HepG2 (cell line): ENCODE measurements at regions not wholly inside any gene's neighbourhood (a gene's known extent, or its start where the extent isn't known, plus 50 kb on each side); places are given as distances from the start of the nearest gene placed in this dataset.

Experiments used
- ATAC-seq: fragments of 200-7000 bp; cut with Tn5 transposase; 3 replicates; pipeline ENCODE4 v1.9.1; 2020; ENCODE audit warnings: mild to moderate bottlenecking, moderate library complexity
- BruUV-seq: library from RNA; stranded (reverse); fragments of 400-500 nt; replicated peaks from 2 replicates; lab custom pipeline; 2021; lab: Mats Ljungman, UMichigan
- CTCF ChIA-PET: fragments of 300-600 bp; formaldehyde crosslinking; extraction: SDS; loops from one replicate; lab custom pipeline; 2021; ENCODE audit warnings: low total read pairs, inconsistent platforms, low intra/inter-chr PET ratio; lab: Yijun Ruan, JAX
- POLR2A ChIA-PET: fragments of 350-600 bp; sonication (Branson Sonifier 250); formaldehyde crosslinking; loops from one replicate; lab custom pipeline; 2020; ENCODE audit warnings: antibody characterized with exemption, inconsistent platforms; lab: Yijun Ruan, JAX
- DNase-seq: peaks from one replicate; pipeline ENCODE4 v3.0.0-alpha.2; 2015; ENCODE audit warnings: low spot score
- FAIRE-seq: peaks from 3 replicates; lab custom pipeline; 2011; peaks lifted over from hg19 to GRCh38; lab: Jason Lieb, UNC
- H2AFZ ChIP-seq: one replicate; pipeline ENCODE4 v1.6.1; 2011; ENCODE audit warnings: low read length, inconsistent platforms
- H3K27ac ChIP-seq: fragments of 300-600 bp; 3 replicates; pipeline ENCODE4 v1.8.0; 2011; ENCODE audit warnings: mixed run types, mild to moderate bottlenecking, mixed read lengths, low read length, inconsistent platforms; ENCODE audit not compliant: insufficient read depth; ENCODE audit errors: extremely low read length
- H3K27me3 ChIP-seq, 2 experiments: fragments of 200-600 bp in 1 of 2; 2 replicates in 1 of 2; 3 replicates in 1 of 2; pipeline versions ENCODE4 v1.6.0 to v1.8.0; 2011; ENCODE audit warnings: low read length in 2 of 2, mild to moderate bottlenecking in 2 of 2, moderate library complexity in 2 of 2, inconsistent platforms in 1 of 2; ENCODE audit not compliant: insufficient read depth in 2 of 2, control insufficient read depth in 1 of 2
- H3K36me3 ChIP-seq, 2 experiments: fragments of 200-600 bp in 1 of 2; replicated peaks in 1 of 2; 2 replicates in 1 of 2; 3 replicates in 1 of 2; pipeline versions ENCODE4 v1.5.1 to v1.8.0; 2011; ENCODE audit warnings: low read length in 2 of 2, inconsistent platforms in 1 of 2; ENCODE audit not compliant: insufficient read depth in 2 of 2, control insufficient read depth in 1 of 2
- H3K4me1 ChIP-seq: 2 replicates; pipeline ENCODE4 v1.5.1; 2012; ENCODE audit warnings: low read length, inconsistent platforms; ENCODE audit not compliant: insufficient read depth
- H3K4me2 ChIP-seq: 2 replicates; pipeline ENCODE4 v1.6.0; 2011; ENCODE audit warnings: low read depth, low read length, inconsistent platforms
- H3K4me3 ChIP-seq, 3 experiments: fragments of 200-600 bp in 1 of 3; sonication (generic), shearing (Covaris generic) in 1 of 3; replicated peaks in 1 of 3; 2 replicates each; pipeline ENCODE4 v1.5.1; 2011 to 2016; ENCODE audit warnings: low read length in 3 of 3, inconsistent platforms in 2 of 3, low read depth in 2 of 3, mild to moderate bottlenecking in 2 of 3, control low read depth in 1 of 3, mixed read lengths in 1 of 3; ENCODE audit not compliant: insufficient read depth in 1 of 3
- H3K79me2 ChIP-seq: one replicate; pipeline ENCODE4 v1.6.1; 2011; ENCODE audit warnings: low read length, inconsistent platforms; ENCODE audit not compliant: insufficient read depth
- H3K9ac ChIP-seq: 2 replicates; pipeline ENCODE4 v1.6.0; 2011; ENCODE audit warnings: mild to moderate bottlenecking, low read depth, low read length, inconsistent platforms; ENCODE audit not compliant: insufficient read depth
- H3K9me3 ChIP-seq: 2 replicates; pipeline ENCODE4 v1.5.1; 2012; ENCODE audit warnings: mild to moderate bottlenecking, low read length
- H4K20me1 ChIP-seq: 2 replicates; pipeline ENCODE4 v1.6.0; 2011; ENCODE audit warnings: inconsistent platforms, mild to moderate bottlenecking, low read length, moderate library complexity; ENCODE audit not compliant: insufficient read depth
- CBX5 ChIP-seq: sonication (generic); formaldehyde crosslinking; IDR thresholded peaks from 2 replicates; pipeline ENCODE4 v1.4.0; 2020; ENCODE audit warnings: missing genetic modification reagents, borderline replicate concordance
- LCORL ChIP-seq, 2 experiments: fragments of 450-650 bp in 1 of 2; sonication (generic) in 1 of 2; formaldehyde crosslinking in 1 of 2; IDR thresholded peaks; 2 replicates each; pipeline versions ENCODE4 v1.5.0 to v1.6.1; 2017 to 2020; ENCODE audit warnings: antibody characterized with exemption in 1 of 2, missing genetic modification reagents in 1 of 2
- MLLT10 ChIP-seq: sonication (generic); formaldehyde crosslinking; IDR thresholded peaks from 2 replicates; pipeline ENCODE4 v1.4.0; 2020; ENCODE audit warnings: missing genetic modification reagents
- PBX2 ChIP-seq: IDR thresholded peaks from 2 replicates; pipeline ENCODE4 v1.6.1; 2016; ENCODE audit warnings: control low read depth
- PRDM4 ChIP-seq: sonication (generic); formaldehyde crosslinking; IDR thresholded peaks from 2 replicates; pipeline ENCODE4 v1.9.0; 2021; ENCODE audit warnings: missing genetic modification reagents, borderline replicate concordance
- SNAI1 ChIP-seq: sonication (generic); formaldehyde crosslinking; IDR thresholded peaks from 2 replicates; pipeline ENCODE4 v1.5.0; 2020; ENCODE audit warnings: mild to moderate bottlenecking, missing genetic modification reagents, borderline replicate concordance
- SRSF1 ChIP-seq: fragments of 200-400 bp; formaldehyde crosslinking; optimal IDR thresholded peaks from 2 replicates; pipeline ENCODE3; 2017; ENCODE audit warnings: mild to moderate bottlenecking, low read depth, low read length, moderate library complexity
- ZBTB37 ChIP-seq: sonication (generic); formaldehyde crosslinking; IDR thresholded peaks from 2 replicates; pipeline ENCODE4 v1.4.0; 2020; ENCODE audit warnings: mild to moderate bottlenecking, missing genetic modification reagents
- ZFP36 ChIP-seq: fragments of 150-350 bp; IDR thresholded peaks from 2 replicates; pipeline ENCODE4 v1.6.1; 2018; ENCODE audit warnings: borderline replicate concordance, low read length, low read depth; ENCODE audit not compliant: partially characterized antibody
- ZNF256 ChIP-seq: sonication (generic); formaldehyde crosslinking; conservative IDR thresholded peaks from 2 replicates; pipeline ENCODE4 v1.4.0; 2020; ENCODE audit warnings: missing genetic modification reagents
- ZNF710 ChIP-seq: sonication (generic); formaldehyde crosslinking; IDR thresholded peaks from 2 replicates; pipeline ENCODE4 v1.5.0; 2020; ENCODE audit warnings: mild to moderate bottlenecking, missing genetic modification reagents, borderline replicate concordance
- WGBS: methylation state at CpG from one replicate; pipeline ENCODE4 v1.1.6; 2017; ENCODE audit warnings: low lambda C conversion rate; 5-methylcytosine and 5-hydroxymethylcytosine counted together
- in situ Hi-C: cut with HindIII; loops from 2 replicates; pipeline ENCODE4 v1.10.0; 2017; ENCODE audit warnings: low pct_unique_long_range_greater_than_20kb; ENCODE audit not compliant: extremely low pct_ligation_motif_present
- intact Hi-C: fragments of 100-400 bp; cut with micrococcal nuclease; formaldehyde crosslinking; loops from one replicate; pipeline ENCODE4 v1.10.0; 2022; ENCODE audit not compliant: unreplicated experiment

GRCh38 chr20:39163993-39164392 lies 201.8 kb downstream of the DHX35 start:
- DNase-seq (no peak), FAIRE-seq (no peak), ATAC-seq (no peak)
- no TSS peak for BruUV-seq
- Histone ChIP-seq H3K36me3 (no peaks in the 10 kb centered on the region), H3K4me2 (no peak overlapping the region), H3K4me1 (no peaks in the 10 kb centered on the region), H3K79me2 (no peaks in the 10 kb centered on the region), H4K20me1 (no peaks in the 10 kb centered on the region), H3K9me3 (no peaks in the 10 kb centered on the region), H3K9ac (no peak overlapping the region), H2AFZ (no peak overlapping the region), H3K27me3 (no peaks in the 10 kb centered on the region), H3K4me3 (no peak overlapping the region), H3K27ac (no peak overlapping the region)
- ChIA-PET POLR2A (no interaction called here), CTCF (no interaction called here)
- intact Hi-C loops (no loop called here), in situ Hi-C loops (no loop called here)
- 0% methylated on average over 1 of the region's 1 CpG for WGBS
- TF ChIP-seq SRSF1 (no peak), LCORL (IDR thresholded peaks at IDR 0.05) (0 out of 2 replicates have a peak, but pooled peaks have one; percentile 16), LCORL (CRISPR knock-in tag; IDR thresholded peaks at IDR 0.05) (no peak)

GRCh38 chr20:39161900-39162299 lies 199.8 kb downstream of the DHX35 start:
- in situ Hi-C loops: no loop called here
- Histone ChIP-seq H3K4me1 (no peaks in the 10 kb centered on the region), H2AFZ (no peak overlapping the region), H3K36me3 (no peaks in the 10 kb centered on the region), H4K20me1 (no peaks in the 10 kb centered on the region), H3K79me2 (no peaks in the 10 kb centered on the region), H3K27ac (no peak overlapping the region), H3K9me3 (no peaks in the 10 kb centered on the region), H3K9ac (no peak overlapping the region), H3K27me3 (no peaks in the 10 kb centered on the region), H3K4me2 (no peak overlapping the region), H3K4me3 (no peak overlapping the region)
- intact Hi-C loops: no loop called here
- FAIRE-seq (no peak), ATAC-seq (no peak), DNase-seq (no peak)
- WGBS: 0% methylated on average over 1 of the region's 1 CpG
- CTCF ChIA-PET: no interaction called here
- BruUV-seq: no TSS peak
- POLR2A ChIA-PET: no interaction called here
- TF ChIP-seq ZNF710 (CRISPR knock-in tag): no peak
- TF ChIP-seq CBX5: no peak
- no peak for TF ChIP-seq PRDM4
- no peak for TF ChIP-seq SNAI1
- TF ChIP-seq ZNF256 (CRISPR knock-in tag): no peak
- TF ChIP-seq MLLT10 (CRISPR knock-in tag): no peak
- no peak for TF ChIP-seq ZFP36
- no peak for TF ChIP-seq PBX2 (CRISPR knock-in tag)
- no peak for TF ChIP-seq ZBTB37
